Lower leg skin (tissue), 4 donors: ENCODE measurements at regions not wholly inside any gene's neighbourhood (a gene's known extent, or its start where the extent isn't known, plus 50 kb on each side); places are given as distances from the start of the nearest gene placed in this dataset.

Experiments used
- DNase-seq, 2 donors: peaks; one replicate each; pipeline ENCODE4 v3.0.0-alpha.2; 2019; ENCODE audit warnings: low spot score in 2 of 2
- H3K4me3 ChIP-seq: fragments of 200-600 bp; sonication (generic); 2 replicates; pipeline ENCODE4 v1.5.1; 2017; ENCODE audit warnings: mild to moderate bottlenecking, low read depth; ENCODE audit not compliant: poor library complexity, severe bottlenecking
- POLR2A ChIP-seq, 2 donors: fragments of 450-650 bp; IDR thresholded peaks; one replicate each; pipeline ENCODE4 v1.6.1; 2016 to 2017; ENCODE audit warnings: antibody characterized with exemption in 2 of 2, mild to moderate bottlenecking in 1 of 2, moderate library complexity in 1 of 2
- WGBS, 2 donors: methylation state at CpG; one replicate each; pipeline ENCODE4 v1.1.5; 2018; 5-methylcytosine and 5-hydroxymethylcytosine counted together
- intact Hi-C: fragments of 100-400 bp; cut with DNase I; formaldehyde crosslinking; loops from one replicate; pipeline ENCODE4 v1.15.0; 2023; ENCODE audit warnings: low total_unique reads
- TF ChIP-seq, protein P1 (sequence below), 3 donors: fragments of 450-650 bp; IDR thresholded peaks; one replicate each; pipeline ENCODE4 v1.5.1; 2016; ENCODE audit warnings: antibody characterized with exemption in 3 of 3, mild to moderate bottlenecking in 3 of 3, moderate library complexity in 2 of 3

DNA sequence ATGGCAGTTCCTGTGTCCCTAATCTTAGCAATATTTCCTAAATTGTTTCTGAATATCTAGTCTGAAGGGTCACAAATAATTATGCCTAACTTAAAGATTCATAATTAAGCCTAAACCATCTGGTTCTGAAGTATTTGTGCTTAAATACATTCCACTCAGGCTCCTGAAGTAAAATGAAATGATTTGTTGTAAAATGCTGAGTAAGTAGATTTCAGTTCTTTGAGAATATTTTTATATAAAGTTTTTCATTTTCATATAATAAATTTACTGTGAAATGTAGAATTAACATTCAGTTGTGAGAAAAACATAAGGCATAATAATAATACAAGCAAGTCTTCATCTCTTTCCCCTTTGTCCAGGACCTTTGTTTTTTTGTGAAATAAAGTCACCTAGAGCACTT lies 330.6 kb upstream of the IMPG1 start:
- DNase-seq = no peak
- TF ChIP-seq, protein P1, sequence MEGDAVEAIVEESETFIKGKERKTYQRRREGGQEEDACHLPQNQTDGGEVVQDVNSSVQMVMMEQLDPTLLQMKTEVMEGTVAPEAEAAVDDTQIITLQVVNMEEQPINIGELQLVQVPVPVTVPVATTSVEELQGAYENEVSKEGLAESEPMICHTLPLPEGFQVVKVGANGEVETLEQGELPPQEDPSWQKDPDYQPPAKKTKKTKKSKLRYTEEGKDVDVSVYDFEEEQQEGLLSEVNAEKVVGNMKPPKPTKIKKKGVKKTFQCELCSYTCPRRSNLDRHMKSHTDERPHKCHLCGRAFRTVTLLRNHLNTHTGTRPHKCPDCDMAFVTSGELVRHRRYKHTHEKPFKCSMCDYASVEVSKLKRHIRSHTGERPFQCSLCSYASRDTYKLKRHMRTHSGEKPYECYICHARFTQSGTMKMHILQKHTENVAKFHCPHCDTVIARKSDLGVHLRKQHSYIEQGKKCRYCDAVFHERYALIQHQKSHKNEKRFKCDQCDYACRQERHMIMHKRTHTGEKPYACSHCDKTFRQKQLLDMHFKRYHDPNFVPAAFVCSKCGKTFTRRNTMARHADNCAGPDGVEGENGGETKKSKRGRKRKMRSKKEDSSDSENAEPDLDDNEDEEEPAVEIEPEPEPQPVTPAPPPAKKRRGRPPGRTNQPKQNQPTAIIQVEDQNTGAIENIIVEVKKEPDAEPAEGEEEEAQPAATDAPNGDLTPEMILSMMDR (IDR thresholded peaks at IDR 0.05) = no peak
- no peak for TF ChIP-seq POLR2A (IDR thresholded peaks at IDR 0.05)
- no peak overlapping the region for H3K4me3 ChIP-seq
- intact Hi-C loops = no loop called here

DNA sequence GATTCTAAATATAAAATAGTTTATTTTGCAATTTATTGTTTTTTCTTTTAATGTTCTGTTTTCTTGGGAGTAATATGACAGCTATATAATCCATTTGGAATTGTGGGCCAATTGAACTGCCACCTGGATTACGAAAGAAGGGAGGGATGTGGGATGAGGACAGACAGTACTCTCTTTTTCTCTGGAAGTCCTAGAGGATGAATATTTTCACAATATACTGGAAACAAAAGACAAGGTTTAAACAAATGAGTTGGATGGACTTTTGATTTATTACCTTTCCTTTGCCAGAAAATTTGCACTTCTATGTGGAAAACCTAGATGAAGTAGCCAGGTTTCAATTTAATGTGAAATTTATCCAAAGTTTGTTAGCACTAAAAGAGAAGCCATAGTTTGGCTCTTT lies 325.5 kb upstream of the IMPG1 start:
- WGBS, 2 donors = 76 to 78% methylated on average over 1 of the region's 1 CpG
- no peak overlapping the region for H3K4me3 ChIP-seq
- no peak for DNase-seq
- TF ChIP-seq POLR2A (IDR thresholded peaks at IDR 0.05) = no peak
- TF ChIP-seq, protein P1 (IDR thresholded peaks at IDR 0.05) = no peak
- intact Hi-C loops = no loop called here

DNA sequence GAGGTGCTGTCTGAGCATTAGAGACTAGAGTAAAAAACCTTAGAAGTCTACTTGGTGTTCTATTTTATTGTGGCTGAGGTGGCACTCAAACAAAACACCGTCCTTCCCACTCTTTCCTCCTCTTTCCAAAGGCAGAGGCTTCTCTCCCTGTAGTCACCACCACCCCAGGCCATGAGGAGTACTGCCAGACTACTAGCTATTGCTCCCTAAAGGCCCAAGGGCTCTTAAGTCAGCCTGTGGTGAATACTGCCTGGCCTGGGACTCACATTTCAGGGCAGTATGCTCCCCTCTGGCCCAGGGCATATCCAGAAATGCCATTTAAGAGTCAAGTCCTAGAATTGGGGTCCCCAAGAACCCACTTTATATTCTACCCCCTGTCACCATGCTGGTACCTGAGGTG lies 309.7 kb upstream of the IMPG1 start:
- no peak overlapping the region for H3K4me3 ChIP-seq
- no peak for TF ChIP-seq POLR2A (IDR thresholded peaks at IDR 0.05)
- TF ChIP-seq, protein P1 (IDR thresholded peaks at IDR 0.05) = no peak
- WGBS, 2 donors = 79 to 80% methylated on average over 1 of the region's 1 CpG
- DNase-seq = no peak
- intact Hi-C loops = no loop called here

DNA sequence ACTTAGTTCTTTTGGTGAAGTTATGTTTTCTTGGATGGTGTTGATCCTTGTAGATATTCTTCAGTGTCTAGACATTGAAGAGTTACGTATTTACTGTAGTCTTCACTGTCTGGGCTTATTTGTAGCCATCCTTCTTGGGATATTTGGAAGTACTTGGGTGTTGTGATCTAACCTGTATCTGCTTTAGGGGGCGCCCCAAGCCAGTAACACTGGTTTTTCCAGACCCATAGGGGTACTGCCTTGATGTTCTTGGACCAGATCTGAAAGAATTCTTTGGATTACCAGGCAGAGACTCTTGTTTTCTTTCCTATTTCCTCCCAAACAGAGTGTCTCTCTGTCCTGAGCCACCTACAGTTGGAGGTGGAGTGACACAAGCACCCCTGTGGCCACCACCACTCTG lies 309.1 kb upstream of the IMPG1 start:
- TF ChIP-seq, protein P1 (IDR thresholded peaks at IDR 0.05) = no peak
- no peak for TF ChIP-seq POLR2A (IDR thresholded peaks at IDR 0.05)
- intact Hi-C loops = no loop called here
- 53 to 55% methylated on average over 2 of the region's 2 CpGs for WGBS, 2 donors
- no peak overlapping the region for H3K4me3 ChIP-seq
- no peak for DNase-seq

DNA sequence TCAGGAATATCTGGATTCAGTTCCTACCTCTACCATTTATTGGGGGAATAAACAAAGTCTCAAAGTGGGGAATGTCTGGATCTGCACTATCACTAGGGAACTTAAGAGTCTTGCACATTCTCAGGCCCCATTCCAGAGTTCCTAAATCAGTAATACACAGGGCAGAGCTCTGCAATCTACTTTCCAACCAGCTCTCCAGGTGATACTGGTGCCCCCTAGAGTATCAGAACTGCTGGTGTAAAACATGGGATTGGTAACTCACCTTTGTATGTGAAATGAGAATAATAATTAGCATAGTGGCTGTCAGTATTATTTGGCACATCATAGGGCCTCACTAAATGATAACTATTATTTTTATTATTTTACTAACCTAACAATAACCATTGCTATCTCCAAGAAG lies 278.8 kb upstream of the IMPG1 start:
- H3K4me3 ChIP-seq = no peak overlapping the region
- TF ChIP-seq POLR2A (IDR thresholded peaks at IDR 0.05) = no peak
- TF ChIP-seq, protein P1 (IDR thresholded peaks at IDR 0.05) = no peak
- intact Hi-C loops = no loop called here
- no peak for DNase-seq

DNA sequence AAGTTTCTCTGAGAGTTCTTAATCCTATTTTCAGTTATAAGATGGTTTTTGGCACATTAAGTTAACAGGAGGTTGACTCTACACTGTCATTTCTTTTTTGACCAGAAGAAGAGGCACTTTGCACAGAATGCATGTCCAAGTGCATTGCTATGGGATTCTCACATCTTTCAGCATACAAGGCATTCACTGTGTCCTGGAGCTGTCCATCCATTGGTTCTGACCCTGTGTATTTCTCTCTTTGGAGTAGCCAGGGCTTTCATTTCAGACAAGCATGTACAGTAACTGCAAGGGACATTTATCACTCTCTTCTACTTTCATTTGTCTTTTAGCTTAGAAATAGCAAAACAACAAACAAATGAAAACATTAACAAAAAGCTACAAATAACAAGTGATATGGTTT lies 275.1 kb upstream of the IMPG1 start:
- no peak overlapping the region for H3K4me3 ChIP-seq
- TF ChIP-seq, protein P1 (IDR thresholded peaks at IDR 0.05) = no peak
- TF ChIP-seq POLR2A (IDR thresholded peaks at IDR 0.05) = no peak
- intact Hi-C loops = no loop called here
- no peak for DNase-seq
